RWPE2 (cell line): ENCODE measurements at regions not wholly inside any gene's neighbourhood (a gene's known extent, or its start where the extent isn't known, plus 50 kb on each side); places are given as distances from the start of the nearest gene placed in this dataset.

Experiments used
- ATAC-seq: fragments of 200-7000 bp; cut with Tn5 transposase; 3 replicates; pipeline ENCODE4 v1.9.1; 2021; ENCODE audit warnings: low read depth
- DNase-seq: peaks from one replicate; pipeline ENCODE4 v3.0.0-alpha.2; 2020; ENCODE audit warnings: low spot score
- H3K27ac ChIP-seq: fragments of 450-650 bp; 2 replicates; pipeline ENCODE4 v1.5.1; 2017; ENCODE audit warnings: mild to moderate bottlenecking; ENCODE audit not compliant: poor library complexity, severe bottlenecking
- H3K27me3 ChIP-seq: fragments of 250-450 bp; sonication (Bioruptor Pico); 2 replicates; pipeline ENCODE4 v1.5.1; 2021; ENCODE audit warnings: mild to moderate bottlenecking, moderate library complexity; ENCODE audit not compliant: insufficient read depth, poor library complexity, severe bottlenecking
- H3K36me3 ChIP-seq: fragments of 250-450 bp; sonication (Bioruptor Pico); 2 replicates; pipeline ENCODE4 v1.5.1; 2020; ENCODE audit warnings: low read depth, mild to moderate bottlenecking, moderate library complexity
- H3K4me1 ChIP-seq: fragments of 250-450 bp; sonication (Bioruptor Pico); 2 replicates; pipeline ENCODE4 v1.5.1; 2021; ENCODE audit warnings: mild to moderate bottlenecking, moderate library complexity; ENCODE audit not compliant: insufficient read depth, poor library complexity, severe bottlenecking
- H3K4me3 ChIP-seq: fragments of 250-450 bp; sonication (Bioruptor Pico); 2 replicates; pipeline ENCODE4 v1.5.1; 2021; ENCODE audit warnings: mild to moderate bottlenecking, moderate library complexity; ENCODE audit not compliant: severe bottlenecking
- H3K9me3 ChIP-seq: fragments of 250-450 bp; sonication (Bioruptor Pico); 2 replicates; pipeline ENCODE4 v1.5.1; 2021; ENCODE audit warnings: mild to moderate bottlenecking, moderate library complexity; ENCODE audit not compliant: severe bottlenecking
- TF ChIP-seq, protein P1 (sequence below): fragments of 450-650 bp; IDR thresholded peaks from one replicate; pipeline ENCODE4 v1.5.1; 2017; ENCODE audit warnings: mild to moderate bottlenecking, moderate library complexity; ENCODE audit not compliant: poor library complexity, severe bottlenecking

DNA sequence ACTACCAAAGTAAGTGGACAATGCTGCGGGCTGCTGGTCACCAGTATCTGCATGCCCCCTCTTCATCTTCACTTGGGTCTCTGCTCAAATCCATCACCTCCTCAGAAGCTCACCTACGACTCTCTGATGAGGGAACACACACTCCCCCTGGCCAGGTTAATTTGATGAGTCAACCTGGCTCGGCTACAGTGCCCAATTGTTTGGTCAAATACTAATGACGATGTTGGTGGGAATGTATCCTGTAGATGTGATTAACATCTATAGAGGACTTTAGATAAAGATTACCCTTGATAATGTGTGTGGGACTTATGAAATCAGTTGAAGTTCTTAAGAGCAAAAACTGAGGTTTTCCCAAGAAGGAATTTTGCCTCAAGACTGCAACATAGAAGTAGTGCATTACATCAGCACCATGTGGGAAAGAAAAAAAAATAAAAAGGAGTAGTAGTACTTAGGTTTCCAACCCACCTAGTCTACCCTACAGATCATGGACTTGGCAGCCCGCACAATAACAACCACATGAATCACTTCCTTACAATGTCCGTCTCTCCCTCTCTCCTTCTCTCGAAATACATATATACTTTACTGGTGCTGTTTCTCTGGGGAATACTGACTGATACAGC is 467.3 kb downstream of the DNAH5 start:
- TF ChIP-seq, protein P1, sequence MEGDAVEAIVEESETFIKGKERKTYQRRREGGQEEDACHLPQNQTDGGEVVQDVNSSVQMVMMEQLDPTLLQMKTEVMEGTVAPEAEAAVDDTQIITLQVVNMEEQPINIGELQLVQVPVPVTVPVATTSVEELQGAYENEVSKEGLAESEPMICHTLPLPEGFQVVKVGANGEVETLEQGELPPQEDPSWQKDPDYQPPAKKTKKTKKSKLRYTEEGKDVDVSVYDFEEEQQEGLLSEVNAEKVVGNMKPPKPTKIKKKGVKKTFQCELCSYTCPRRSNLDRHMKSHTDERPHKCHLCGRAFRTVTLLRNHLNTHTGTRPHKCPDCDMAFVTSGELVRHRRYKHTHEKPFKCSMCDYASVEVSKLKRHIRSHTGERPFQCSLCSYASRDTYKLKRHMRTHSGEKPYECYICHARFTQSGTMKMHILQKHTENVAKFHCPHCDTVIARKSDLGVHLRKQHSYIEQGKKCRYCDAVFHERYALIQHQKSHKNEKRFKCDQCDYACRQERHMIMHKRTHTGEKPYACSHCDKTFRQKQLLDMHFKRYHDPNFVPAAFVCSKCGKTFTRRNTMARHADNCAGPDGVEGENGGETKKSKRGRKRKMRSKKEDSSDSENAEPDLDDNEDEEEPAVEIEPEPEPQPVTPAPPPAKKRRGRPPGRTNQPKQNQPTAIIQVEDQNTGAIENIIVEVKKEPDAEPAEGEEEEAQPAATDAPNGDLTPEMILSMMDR = no peak
- peak; percentile 90 for ATAC-seq
- H3K27ac ChIP-seq = peak overlapping the region; percentile 40
- peaks cover 20% of the 10 kb centered on the region for H3K4me1 ChIP-seq
- no peak for DNase-seq
- no peak overlapping the region for H3K4me3 ChIP-seq
- no peaks in the 10 kb centered on the region for H3K36me3 ChIP-seq
- no peaks in the 10 kb centered on the region for H3K9me3 ChIP-seq
- H3K27me3 ChIP-seq = no peaks in the 10 kb centered on the region

DNA sequence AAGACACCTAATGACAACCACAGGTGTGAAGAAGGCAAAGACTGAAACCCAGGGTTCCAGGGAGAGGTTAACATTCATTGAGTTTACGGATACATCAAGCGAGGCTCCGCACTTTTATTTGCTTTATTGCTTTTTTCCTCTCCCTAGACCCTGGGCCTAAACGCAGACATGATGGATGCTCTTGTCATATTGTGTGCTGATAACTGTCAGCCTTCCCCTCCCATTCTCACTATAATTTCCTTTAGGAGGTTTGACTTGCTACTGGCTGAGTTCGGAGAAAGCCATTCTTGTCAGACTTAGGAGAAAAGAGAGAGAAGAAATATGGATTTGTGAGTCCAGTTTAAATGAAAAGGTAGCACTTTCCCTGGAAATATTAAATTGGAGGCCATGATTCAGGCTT is 471.6 kb downstream of the DNAH5 start:
- Histone ChIP-seq H3K27ac (no peak overlapping the region), H3K4me1 (peaks cover 10% of the 10 kb centered on the region), H3K4me3 (no peak overlapping the region), H3K27me3 (no peaks in the 10 kb centered on the region), H3K9me3 (no peaks in the 10 kb centered on the region), H3K36me3 (no peaks in the 10 kb centered on the region)
- TF ChIP-seq, protein P1 = no peak
- no peak for ATAC-seq
- no peak for DNase-seq

DNA sequence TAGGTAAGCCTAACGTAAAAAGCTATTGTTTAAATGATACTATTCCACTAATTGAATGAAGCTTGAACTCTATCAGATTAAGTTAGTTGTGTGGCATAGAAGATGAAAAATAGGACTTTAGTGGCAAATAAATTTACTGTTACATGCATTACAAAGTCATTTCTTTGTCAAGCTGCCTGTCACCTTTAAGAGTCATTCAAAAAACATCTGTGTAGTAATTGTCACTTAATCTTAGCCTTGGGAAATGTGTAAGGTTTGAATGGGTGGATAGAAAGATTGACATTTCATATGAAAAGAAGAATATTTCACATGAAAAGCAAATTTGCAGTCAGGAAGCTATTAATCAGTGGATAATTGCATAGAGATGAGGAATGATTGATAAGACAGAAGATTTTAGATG is 473.5 kb downstream of the DNAH5 start:
- H3K9me3 ChIP-seq = no peaks in the 10 kb centered on the region
- no peak for DNase-seq
- H3K36me3 ChIP-seq = no peaks in the 10 kb centered on the region
- H3K27ac ChIP-seq = no peak overlapping the region
- no peak overlapping the region for H3K4me3 ChIP-seq
- TF ChIP-seq, protein P1 = no peak
- no peak for ATAC-seq
- H3K4me1 ChIP-seq = no peaks in the 10 kb centered on the region
- H3K27me3 ChIP-seq = no peaks in the 10 kb centered on the region

DNA sequence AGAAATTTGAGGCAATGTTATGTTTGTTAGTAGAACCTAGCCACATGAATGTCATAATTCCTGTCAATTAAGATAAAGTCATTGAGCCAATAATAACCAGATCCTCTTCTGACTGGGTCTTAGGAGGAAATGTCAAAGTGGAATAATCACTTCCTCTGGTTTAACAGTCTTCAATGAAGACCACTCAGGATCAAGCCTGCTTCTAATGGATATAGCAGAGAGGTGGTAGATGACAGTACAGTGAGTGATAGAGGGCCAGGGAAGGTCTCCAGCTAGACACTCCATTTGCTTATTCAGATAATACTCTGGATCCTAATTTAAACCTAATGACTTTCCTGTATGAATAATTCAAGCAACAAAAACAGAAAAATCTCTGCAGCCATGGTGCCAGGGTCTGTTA is 474.2 kb downstream of the DNAH5 start:
- no peaks in the 10 kb centered on the region for H3K27me3 ChIP-seq
- H3K4me1 ChIP-seq = no peaks in the 10 kb centered on the region
- ATAC-seq (no peak), DNase-seq (no peak)
- no peaks in the 10 kb centered on the region for H3K36me3 ChIP-seq
- TF ChIP-seq, protein P1 = no peak
- H3K27ac ChIP-seq = no peak overlapping the region
- H3K9me3 ChIP-seq = no peaks in the 10 kb centered on the region
- H3K4me3 ChIP-seq = no peak overlapping the region

DNA sequence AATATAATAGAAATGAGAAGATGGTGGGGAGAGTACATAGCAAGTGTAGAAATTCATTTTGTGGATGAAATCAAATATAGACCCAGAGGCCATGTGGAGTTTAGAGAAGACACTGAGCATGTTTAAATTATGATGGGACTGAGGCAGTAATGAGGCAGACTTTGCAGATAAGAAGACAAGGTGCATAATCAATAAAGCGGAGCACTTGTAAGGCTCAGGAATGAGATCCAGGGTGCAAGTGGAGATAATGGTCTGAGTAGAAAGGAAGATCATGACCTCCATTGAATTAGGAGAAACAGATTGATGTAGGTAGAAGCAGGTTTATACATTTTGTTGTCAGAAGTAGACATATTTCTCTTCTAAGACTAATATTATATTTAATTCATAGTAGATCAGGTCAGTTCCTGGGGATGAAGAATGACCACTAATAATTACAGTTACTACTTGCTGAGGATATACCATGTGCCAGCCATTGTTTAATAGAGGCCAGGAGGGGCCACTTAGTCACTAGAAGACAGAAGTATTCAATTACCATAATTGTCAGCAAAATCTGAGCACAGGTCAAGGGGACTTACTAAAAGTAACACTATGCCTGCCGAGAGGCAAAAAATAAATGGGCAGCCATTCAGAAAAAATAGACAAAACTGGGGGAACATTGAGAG is 479.8 kb downstream of the DNAH5 start:
- no peaks in the 10 kb centered on the region for H3K9me3 ChIP-seq
- H3K27ac ChIP-seq = no peak overlapping the region
- no peak for DNase-seq
- no peaks in the 10 kb centered on the region for H3K36me3 ChIP-seq
- TF ChIP-seq, protein P1 = no peak
- no peak overlapping the region for H3K4me3 ChIP-seq
- no peak for ATAC-seq
- no peaks in the 10 kb centered on the region for H3K27me3 ChIP-seq
- H3K4me1 ChIP-seq = no peaks in the 10 kb centered on the region
